Endothelial cell (in vitro differentiated cells): ENCODE measurements at regions not wholly inside any gene's neighbourhood (a gene's known extent, or its start where the extent isn't known, plus 50 kb on each side); places are given as distances from the start of the nearest gene placed in this dataset.

Source experiments
- DNase-seq: peaks from one replicate; pipeline ENCODE4 v3.0.0; 2021; ENCODE audit warnings: low spot score
- H3K27ac Mint-ChIP-seq: one replicate; pipeline ENCODE4 v1.8.0; 2021; ENCODE audit warnings: mixed read lengths, inconsistent platforms; ENCODE audit not compliant: unreplicated experiment
- H3K27me3 Mint-ChIP-seq: one replicate; pipeline ENCODE4 v1.8.0; 2021; ENCODE audit warnings: mild to moderate bottlenecking, moderate library complexity, mixed read lengths, inconsistent platforms; ENCODE audit not compliant: unreplicated experiment
- H3K36me3 Mint-ChIP-seq: one replicate; pipeline ENCODE4 v1.8.0; 2021; ENCODE audit warnings: mild to moderate bottlenecking, low read depth, mixed read lengths, inconsistent platforms; ENCODE audit not compliant: unreplicated experiment
- H3K4me1 Mint-ChIP-seq: one replicate; pipeline ENCODE4 v1.8.0; 2021; ENCODE audit warnings: mild to moderate bottlenecking, mixed read lengths, inconsistent platforms; ENCODE audit not compliant: unreplicated experiment
- H3K4me3 Mint-ChIP-seq: one replicate; pipeline ENCODE4 v1.8.0; 2021; ENCODE audit warnings: mild to moderate bottlenecking, mixed read lengths, inconsistent platforms; ENCODE audit not compliant: unreplicated experiment
- H3K9me3 Mint-ChIP-seq: one replicate; pipeline ENCODE4 v1.8.0; 2021; ENCODE audit warnings: mixed read lengths, inconsistent platforms; ENCODE audit not compliant: unreplicated experiment
- CTCF ChIP-seq: fragments of 200-600 bp; sonication (generic); IDR thresholded peaks from one replicate; pipeline ENCODE4 v1.5.0; 2021; ENCODE audit warnings: antibody characterized with exemption; ENCODE audit not compliant: unreplicated experiment

GRCh38 chr3:163672954-163673353 is 1405.3 kb downstream of the SI start:
- Mint-ChIP-seq H3K9me3 (peaks cover 3% of the 10 kb centered on the region), H3K27me3 (no peaks in the 10 kb centered on the region), H3K27ac (no peak overlapping the region), H3K4me3 (no peak overlapping the region), H3K36me3 (no peaks in the 10 kb centered on the region), H3K4me1 (no peaks in the 10 kb centered on the region)
- DNase-seq: no peak
- no peak for TF ChIP-seq CTCF

- Mint-ChIP-seq H3K36me3 (no peaks in the 10 kb centered on the region), H3K27ac (no peak overlapping the region), H3K4me3 (no peak overlapping the region), H3K27me3 (no peaks in the 10 kb centered on the region), H3K4me1 (no peaks in the 10 kb centered on the region), H3K9me3 (peaks cover 3% of the 10 kb centered on the region)
- DNase-seq: no peak
- no peak for TF ChIP-seq CTCF
Observed at GRCh38 chr3:163671201-163671600, 1407.1 kb downstream of the SI start.

- Mint-ChIP-seq H3K36me3 (no peaks in the 10 kb centered on the region), H3K27ac (no peak overlapping the region), H3K27me3 (no peaks in the 10 kb centered on the region), H3K4me1 (no peaks in the 10 kb centered on the region), H3K4me3 (no peak overlapping the region), H3K9me3 (no peaks in the 10 kb centered on the region)
- no peak for DNase-seq
- TF ChIP-seq CTCF: no peak
Observed at GRCh38 chr3:163664466-163664865, 1413.8 kb downstream of the SI start.

GRCh38 chr3:163657088-163657487 is 1421.2 kb downstream of the SI start:
- no peak for DNase-seq
- no peaks in the 10 kb centered on the region for H3K27me3 Mint-ChIP-seq
- H3K9me3 Mint-ChIP-seq: no peaks in the 10 kb centered on the region
- H3K36me3 Mint-ChIP-seq: no peaks in the 10 kb centered on the region
- H3K27ac Mint-ChIP-seq: no peak overlapping the region
- H3K4me3 Mint-ChIP-seq: no peak overlapping the region
- no peak for TF ChIP-seq CTCF
- no peaks in the 10 kb centered on the region for H3K4me1 Mint-ChIP-seq

GRCh38 chr3:163655021-163655420 is 1423.3 kb downstream of the SI start:
- H3K4me1 Mint-ChIP-seq: no peaks in the 10 kb centered on the region
- H3K27ac Mint-ChIP-seq: no peak overlapping the region
- H3K4me3 Mint-ChIP-seq: no peak overlapping the region
- TF ChIP-seq CTCF: no peak
- no peaks in the 10 kb centered on the region for H3K27me3 Mint-ChIP-seq
- H3K9me3 Mint-ChIP-seq: no peaks in the 10 kb centered on the region
- DNase-seq: no peak
- H3K36me3 Mint-ChIP-seq: no peaks in the 10 kb centered on the region
